Right cardiac atrium (tissue), 5 donors: ENCODE measurements at regions not wholly inside any gene's neighbourhood (a gene's known extent, or its start where the extent isn't known, plus 50 kb on each side); places are given as distances from the start of the nearest gene placed in this dataset.
"Not testable (repeated sequence)": the region's sequence is repeated elsewhere in the genome, so short reads cannot be mapped to it uniquely, and the experiment has no call there.

ENCODE experiments used
- ATAC-seq, 2 donors: fragments of 200-7000 bp; cut with Tn5 transposase; one replicate each; pipeline versions ENCODE4 v1.8.0 to v1.9.1; 2020; ENCODE audit warnings: moderate library complexity in 2 of 2, mild to moderate bottlenecking in 1 of 2
- DNase-seq, 3 donors: peaks; one replicate each; pipeline ENCODE4 v3.0.0-alpha.2; 2020
- H3K27ac ChIP-seq: one replicate; pipeline ENCODE4 v1.5.1; 2013; ENCODE audit warnings: mild to moderate bottlenecking, low read length, control low read depth, moderate library complexity
- H3K27me3 ChIP-seq: one replicate; pipeline ENCODE4 v1.6.1; 2013; ENCODE audit not compliant: control insufficient read depth, insufficient read depth
- H3K4me1 ChIP-seq: one replicate; pipeline ENCODE4 v1.6.1; 2013; ENCODE audit warnings: low read length; ENCODE audit not compliant: control insufficient read depth, insufficient read depth
- H3K4me3 ChIP-seq: one replicate; pipeline ENCODE4 v1.5.1; 2013; ENCODE audit warnings: low read length, control low read depth
- H3K9me3 ChIP-seq: one replicate; pipeline ENCODE4 v1.6.1; 2013; ENCODE audit warnings: low read length; ENCODE audit not compliant: control insufficient read depth
- WGBS: extraction: QIAGEN DNeasy Blood & Tissue Kit; methylation state at CpG from one replicate; pipeline ENCODE4 v1.1.7; 2013; 5-methylcytosine and 5-hydroxymethylcytosine counted together
- intact Hi-C, 4 donors: fragments of 100-400 bp; cut with DNase I; formaldehyde crosslinking; loops; one replicate each; pipeline versions ENCODE4 v1.11.0 to v1.14.0; 2022 to 2023
- donor health status: healthy with polysubstance abuse.
- donor health status: DM: no; HTN: yes; CAD: no.
- donor health status: DM: no; HTN: no; CAD: no.
- donor health status: DM: no; HTN: yes; CAD: no; lungs with severe emphysema.
- donor health status: DM: yes; HTN: yes; CAD: no.

GRCh38 chr7:23938937-23939552 lies 229.0 kb downstream of the STK31 start:
- H3K4me1 ChIP-seq = no peaks in the 10 kb centered on the region
- no peaks in the 10 kb centered on the region for H3K27me3 ChIP-seq
- H3K4me3 ChIP-seq = no peak overlapping the region
- ATAC-seq = no peak
- DNase-seq = no peak
- WGBS = 28% methylated on average over 4 of the region's 4 CpGs
- intact Hi-C loops = no loop called here
- H3K27ac ChIP-seq = no peak overlapping the region
- H3K9me3 ChIP-seq = no peaks in the 10 kb centered on the region

DNA sequence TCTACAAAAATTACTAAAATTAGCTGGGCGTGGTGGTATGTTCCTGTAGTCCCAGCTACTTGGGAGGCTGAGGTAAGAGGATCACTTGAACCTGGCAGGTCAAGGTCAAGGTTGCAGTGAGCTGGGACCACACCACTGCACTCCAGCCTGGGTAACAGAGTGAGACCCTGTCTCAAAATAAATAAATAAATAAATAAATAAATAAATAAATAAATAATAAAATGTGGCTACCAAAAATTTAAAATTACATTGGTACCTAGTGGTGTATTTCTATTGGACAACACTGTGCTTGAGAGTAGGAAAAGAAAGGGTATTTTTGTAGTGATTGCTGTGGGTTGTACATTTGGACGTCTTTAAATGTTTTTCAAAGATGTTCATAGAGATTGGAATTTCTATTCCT lies 229.7 kb downstream of the STK31 start:
- H3K4me3 ChIP-seq, intact Hi-C loops, H3K27ac ChIP-seq, H3K9me3 ChIP-seq, DNase-seq, H3K27me3 ChIP-seq, H3K4me1 ChIP-seq, ATAC-seq: not testable (repeated sequence)
- WGBS = 66% methylated on average over 2 of the region's 2 CpGs

GRCh38 chr7:23941551-23941950 lies 231.5 kb downstream of the STK31 start:
- intact Hi-C loops = no loop called here
- WGBS = 67% methylated on average over 1 of the region's 1 CpG
- ATAC-seq = no peak
- Histone ChIP-seq H3K4me3 (no peak overlapping the region), H3K9me3 (peaks cover 2% of the 10 kb centered on the region), H3K4me1 (no peaks in the 10 kb centered on the region), H3K27ac (no peak overlapping the region), H3K27me3 (no peaks in the 10 kb centered on the region)
- DNase-seq = no peak

DNA sequence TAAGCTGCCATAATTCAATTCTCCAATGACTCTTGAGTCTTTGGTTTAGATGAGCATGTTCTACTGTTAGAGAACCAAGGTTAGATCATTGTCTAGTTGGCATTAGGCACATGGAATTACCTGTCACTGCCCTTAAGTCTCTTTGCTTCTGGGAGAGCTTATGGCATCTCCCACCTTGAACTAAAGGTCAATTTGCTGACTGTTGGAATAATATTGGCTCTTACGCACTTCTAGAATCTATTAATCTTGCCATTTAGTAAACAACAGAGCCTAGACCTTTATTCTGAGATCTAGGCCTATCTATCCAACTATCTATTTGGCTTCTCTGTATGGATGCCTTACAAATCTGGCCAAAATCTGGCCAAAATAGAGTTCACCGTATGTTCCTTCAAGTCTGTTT lies 232.0 kb downstream of the STK31 start:
- no peak for ATAC-seq
- 98% methylated on average over 2 of the region's 2 CpGs for WGBS
- H3K4me1 ChIP-seq = no peaks in the 10 kb centered on the region
- no peak overlapping the region for H3K27ac ChIP-seq
- intact Hi-C loops = no loop called here
- H3K9me3 ChIP-seq = peaks cover 2% of the 10 kb centered on the region
- H3K4me3 ChIP-seq = no peak overlapping the region
- H3K27me3 ChIP-seq = no peaks in the 10 kb centered on the region
- no peak for DNase-seq

DNA sequence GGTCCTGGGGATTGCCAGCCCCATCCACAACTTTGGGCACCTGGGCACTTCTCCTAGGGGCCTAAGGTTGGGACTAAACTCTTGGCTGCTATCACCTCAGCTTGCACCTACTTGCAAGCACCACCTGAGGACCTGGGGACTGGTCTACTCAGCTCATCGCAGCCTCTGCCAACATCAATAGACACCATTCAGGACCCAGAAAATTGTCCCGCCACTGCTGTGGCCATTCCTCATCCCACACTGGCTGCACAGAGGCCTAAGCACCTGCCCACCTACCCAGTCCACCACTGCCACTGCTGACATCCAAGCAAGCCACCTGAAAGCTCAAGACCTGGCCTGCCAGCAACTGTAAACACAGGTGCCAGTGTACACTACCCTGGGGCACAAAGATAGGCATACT lies 234.1 kb downstream of the STK31 start:
- Histone ChIP-seq H3K27ac (no peak overlapping the region), H3K4me3 (no peak overlapping the region), H3K9me3 (peaks cover 2% of the 10 kb centered on the region), H3K27me3 (no peaks in the 10 kb centered on the region), H3K4me1 (no peaks in the 10 kb centered on the region)
- 92% methylated on average over 2 of the region's 2 CpGs for WGBS
- no peak for ATAC-seq
- no peak for DNase-seq
- intact Hi-C loops = no loop called here

DNA sequence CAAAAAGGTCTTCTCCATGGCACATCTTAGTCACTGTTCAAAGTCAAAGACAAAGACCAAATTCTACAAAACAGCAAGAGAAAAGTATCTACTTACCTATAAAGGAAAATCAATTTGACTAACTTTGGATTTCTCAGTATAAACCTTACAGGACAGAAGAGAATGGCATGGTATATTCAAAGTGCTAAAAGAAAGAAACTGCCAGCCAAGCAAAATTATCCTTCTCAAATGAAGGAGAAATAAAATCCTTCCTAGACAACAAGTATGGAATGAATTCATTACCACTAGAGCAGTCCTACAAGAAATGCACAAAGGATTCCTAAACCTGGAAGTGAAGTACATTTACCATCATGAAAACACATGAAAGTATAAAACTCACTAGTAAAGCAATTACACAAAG lies 235.5 kb downstream of the STK31 start:
- Histone ChIP-seq H3K27me3 (no peaks in the 10 kb centered on the region), H3K4me1 (no peaks in the 10 kb centered on the region), H3K9me3 (peaks cover 2% of the 10 kb centered on the region), H3K4me3 (no peak overlapping the region), H3K27ac (no peak overlapping the region)
- DNase-seq = no peak
- no peak for ATAC-seq
- intact Hi-C loops = no loop called here

DNA sequence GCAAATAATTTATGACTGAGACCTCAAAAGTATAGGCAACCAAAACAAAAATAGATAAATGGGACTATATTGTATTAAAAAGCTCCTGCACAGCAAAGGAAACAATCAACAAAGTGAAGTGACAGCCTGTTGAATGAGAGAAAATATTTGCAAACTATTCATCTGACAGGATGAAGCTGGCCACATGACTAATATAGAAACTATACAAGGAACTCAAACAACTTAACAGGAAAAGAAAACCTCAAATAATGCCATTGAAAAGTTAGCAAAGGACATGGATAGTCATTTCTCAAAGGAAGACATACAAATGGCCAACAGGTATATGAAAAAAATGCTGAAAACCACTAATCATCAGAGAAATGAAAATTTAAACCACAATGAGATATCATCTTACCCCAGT lies 245.1 kb downstream of the STK31 start:
- intact Hi-C loops = no loop called here
- Histone ChIP-seq H3K27me3 (no peaks in the 10 kb centered on the region), H3K27ac (no peak overlapping the region), H3K4me3 (no peak overlapping the region), H3K9me3 (no peaks in the 10 kb centered on the region), H3K4me1 (no peaks in the 10 kb centered on the region)
- ATAC-seq = no peak
- no peak for DNase-seq

DNA sequence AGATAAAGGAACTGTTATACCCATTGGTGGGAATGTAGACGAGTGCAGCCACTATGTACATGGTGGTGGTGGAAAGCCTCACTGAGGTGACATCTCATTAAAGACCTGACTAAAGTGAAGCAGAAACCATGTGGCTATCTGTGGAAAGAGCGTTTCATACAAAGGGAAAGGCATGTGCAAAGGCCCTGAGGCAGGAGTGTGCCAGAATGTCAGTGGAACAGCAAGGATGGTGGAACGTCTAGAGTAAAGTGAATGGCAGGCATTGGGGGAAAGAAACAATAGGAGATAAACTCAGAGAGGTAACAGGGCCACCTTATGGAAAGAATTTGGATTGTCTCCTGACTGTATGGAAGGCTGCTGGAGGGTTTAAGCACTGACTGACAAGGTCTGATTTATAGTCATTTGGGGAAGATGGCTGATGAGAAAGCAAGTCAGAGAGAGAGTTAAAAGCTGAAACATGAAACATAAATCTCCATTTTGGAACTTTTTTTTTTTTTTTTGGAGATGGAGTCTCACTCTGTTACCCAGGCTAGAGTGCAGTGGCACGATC lies 245.7 kb downstream of the STK31 start:
- Histone ChIP-seq H3K27me3 (no peaks in the 10 kb centered on the region), H3K4me3 (no peak overlapping the region), H3K9me3 (no peaks in the 10 kb centered on the region), H3K4me1 (no peaks in the 10 kb centered on the region), H3K27ac (no peak overlapping the region)
- WGBS = 83% methylated on average over 4 of the region's 4 CpGs
- intact Hi-C loops = no loop called here
- DNase-seq (no peak), ATAC-seq (no peak)

DNA sequence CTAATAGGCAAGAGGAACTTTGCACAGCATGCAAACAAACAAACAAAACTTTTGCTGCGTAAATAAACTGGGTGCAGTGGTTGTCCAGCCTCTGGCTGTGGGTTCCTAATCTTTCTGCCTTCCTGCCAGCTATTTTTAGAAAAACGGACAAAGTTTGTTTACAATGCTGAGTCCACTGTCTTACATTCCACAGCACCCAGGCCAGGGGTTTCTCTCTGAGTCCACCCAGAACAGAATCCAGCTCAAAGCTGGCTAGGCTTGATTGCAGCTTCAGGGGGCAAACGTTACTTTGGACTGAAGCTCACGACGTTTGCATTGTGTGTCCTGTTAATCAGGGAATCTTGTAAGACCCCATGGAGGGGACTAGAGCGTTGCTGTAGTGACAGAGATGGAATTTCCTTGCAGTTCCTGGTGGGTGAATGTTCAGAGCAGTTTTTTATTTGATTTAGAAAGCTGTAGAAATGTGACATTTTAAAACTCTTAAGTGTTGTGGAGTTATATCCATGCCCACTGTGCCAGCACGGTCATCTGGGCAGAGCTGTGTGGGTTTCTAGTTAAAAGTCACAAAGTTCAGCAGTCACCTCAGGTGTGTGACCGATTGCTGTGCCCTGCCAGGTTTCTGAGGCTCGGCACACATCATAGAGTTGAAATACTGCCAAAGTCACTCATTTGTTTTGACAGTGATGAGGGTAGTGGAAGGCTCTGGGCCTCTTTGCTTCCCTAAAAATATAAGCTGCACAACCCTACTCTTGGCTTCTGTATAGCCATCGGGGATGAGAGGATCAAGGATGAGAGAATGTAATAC lies 247.0 kb downstream of the STK31 start:
- DNase-seq (no peak), ATAC-seq (no peak)
- Histone ChIP-seq H3K27ac (no peak overlapping the region), H3K9me3 (no peaks in the 10 kb centered on the region), H3K4me1 (no peaks in the 10 kb centered on the region), H3K27me3 (no peaks in the 10 kb centered on the region), H3K4me3 (no peak overlapping the region)
- 29% methylated on average over 10 of the region's 10 CpGs for WGBS
- intact Hi-C loops = no loop called here

- no peaks in the 10 kb centered on the region for H3K27me3 ChIP-seq
- DNase-seq = no peak
- no peaks in the 10 kb centered on the region for H3K4me1 ChIP-seq
- no peak overlapping the region for H3K27ac ChIP-seq
- H3K4me3 ChIP-seq = no peak overlapping the region
- 62% methylated on average over 3 of the region's 3 CpGs for WGBS
- intact Hi-C loops = no loop called here
- H3K9me3 ChIP-seq = no peaks in the 10 kb centered on the region
- ATAC-seq = no peak
Measured at GRCh38 chr7:23959821-23960220, 249.8 kb downstream of the STK31 start.

DNA sequence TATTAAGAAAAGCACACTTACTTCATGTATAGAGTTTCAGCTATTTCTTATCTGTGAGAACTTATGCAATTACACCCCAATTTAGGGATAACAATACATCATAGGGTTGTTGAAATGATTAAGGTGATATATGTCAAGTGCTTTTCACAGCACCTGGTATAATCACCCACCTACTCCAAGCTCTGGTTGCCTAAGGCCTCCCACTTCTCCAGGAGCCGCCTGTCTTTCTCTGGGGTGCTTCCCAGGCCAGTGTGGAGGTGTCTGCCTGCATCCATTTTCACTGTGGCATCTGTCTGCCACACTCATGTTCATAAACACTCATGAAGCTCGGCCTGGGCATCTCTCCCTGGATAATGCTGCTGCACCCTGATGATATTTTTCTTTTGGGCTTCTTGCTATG lies 250.3 kb downstream of the STK31 start:
- 49% methylated on average over 2 of the region's 2 CpGs for WGBS
- H3K4me1 ChIP-seq = no peaks in the 10 kb centered on the region
- intact Hi-C loops = no loop called here

More for the DNA sequence above, 250.3 kb downstream of the STK31 start:
- no peak for ATAC-seq
- Histone ChIP-seq H3K27ac (no peak overlapping the region), H3K27me3 (no peaks in the 10 kb centered on the region), H3K9me3 (no peaks in the 10 kb centered on the region), H3K4me3 (no peak overlapping the region)
- DNase-seq = no peak
